Vagina (tissue), 2 donors: ENCODE measurements at regions not wholly inside any gene's neighbourhood (a gene's known extent, or its start where the extent isn't known, plus 50 kb on each side); places are given as distances from the start of the nearest gene placed in this dataset.

Source experiments
- DNase-seq, 2 donors: peaks; one replicate each; pipeline ENCODE4 v3.0.0-alpha.2; 2017; ENCODE audit errors: extremely low spot score in 2 of 2
- H3K27ac ChIP-seq: fragments of 200-600 bp; sonication (generic); one replicate; pipeline ENCODE4 v1.5.1; 2019
- H3K27me3 ChIP-seq: fragments of 200-600 bp; sonication (generic); one replicate; pipeline ENCODE4 v1.5.1; 2019
- H3K36me3 ChIP-seq, 2 donors: fragments of 200-600 bp; sonication (generic); one replicate each; pipeline ENCODE4 v1.5.1; 2017 to 2019
- H3K4me1 ChIP-seq: fragments of 200-600 bp; sonication (generic); one replicate; pipeline ENCODE4 v1.5.1; 2019
- H3K4me3 ChIP-seq, 2 donors: fragments of 200-600 bp; sonication (generic); 1 replicate in 1 of 2; 2 replicates in 1 of 2; pipeline ENCODE4 v1.5.1; 2016 to 2019
- H3K9me3 ChIP-seq: fragments of 200-600 bp; sonication (generic); one replicate; pipeline ENCODE4 v1.5.1; 2019
- CTCF ChIP-seq, 3 experiments: fragments of 450-650 bp in 2 of 3; fragments of 200-600 bp in 1 of 3; sonication (generic) in 1 of 3; IDR thresholded peaks; one replicate each; pipeline ENCODE4 v1.5.1; 2017 to 2019; ENCODE audit warnings: antibody characterized with exemption in 3 of 3, mild to moderate bottlenecking in 2 of 3, moderate library complexity in 2 of 3
- POLR2A ChIP-seq, 2 donors: fragments of 450-650 bp; IDR thresholded peaks; one replicate each; pipeline ENCODE4 v1.6.1; 2017; ENCODE audit warnings: antibody characterized with exemption in 2 of 2, mild to moderate bottlenecking in 2 of 2, moderate library complexity in 2 of 2
- POLR2AphosphoS5 ChIP-seq, 2 donors: sonication (generic); formaldehyde crosslinking; IDR thresholded peaks; one replicate each; pipeline ENCODE4 v1.9.0; 2017; ENCODE audit warnings: antibody characterized with exemption in 2 of 2, mild to moderate bottlenecking in 2 of 2, low read depth in 1 of 2; ENCODE audit not compliant: insufficient read depth in 1 of 2
- intact Hi-C: fragments of 100-400 bp; cut with DNase I; formaldehyde crosslinking; loops from one replicate; pipeline ENCODE4 v1.15.1; 2023

DNA sequence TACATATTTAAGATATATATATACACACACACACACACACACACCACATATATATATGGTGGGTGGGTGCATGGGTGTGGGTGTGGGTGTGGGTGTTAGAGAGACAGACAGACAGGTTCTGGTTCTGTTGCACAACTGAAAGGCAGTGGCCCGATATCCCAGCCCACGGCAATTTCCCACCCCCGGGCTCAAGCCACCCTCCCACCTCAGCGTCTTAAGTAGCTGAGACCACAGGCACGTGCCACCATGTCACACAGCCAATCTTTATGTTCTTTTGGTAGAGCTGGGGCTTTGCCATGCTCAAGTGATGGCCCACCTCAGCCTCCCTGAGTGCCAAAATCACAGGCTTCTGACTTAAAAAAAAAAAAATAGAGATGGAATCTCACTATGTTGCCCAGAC lies 417.8 kb upstream of the FOXG1 start:
- intact Hi-C loops, result no loop called here
- Histone ChIP-seq H3K36me3 (no peaks in the 10 kb centered on the region), H3K9me3 (no peaks in the 10 kb centered on the region), H3K4me1 (no peaks in the 10 kb centered on the region), H3K4me3 (no peak overlapping the region), H3K27me3 (no peaks in the 10 kb centered on the region), H3K27ac (no peak overlapping the region)
- DNase-seq, result no peak
- TF ChIP-seq POLR2A (IDR thresholded peaks at IDR 0.05), result no peak
- TF ChIP-seq POLR2AphosphoS5 (IDR thresholded peaks at IDR 0.05; ENCODE audit: insufficient read depth in 1 of 2, low read depth in 1 of 2), result no peak
- no peak for TF ChIP-seq CTCF (IDR thresholded peaks at IDR 0.05)

DNA sequence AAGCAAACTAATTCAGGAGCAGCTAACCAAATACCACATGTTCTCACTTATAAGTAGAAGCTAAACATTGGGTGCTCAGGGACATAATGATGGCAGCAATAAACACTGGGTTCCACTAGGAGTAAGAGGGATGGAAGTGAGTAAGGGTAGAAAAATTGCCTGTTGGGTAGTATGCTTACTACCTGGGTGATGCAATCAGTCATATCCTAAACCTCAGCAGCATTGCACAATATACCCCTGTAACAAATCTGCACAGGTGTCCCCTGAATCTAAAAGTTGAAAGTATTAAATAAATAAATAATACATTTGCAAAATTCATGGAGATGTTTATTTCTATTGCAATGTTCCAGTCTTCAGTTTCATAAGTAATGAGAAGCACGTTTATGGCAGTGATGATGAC lies 409.8 kb upstream of the FOXG1 start:
- peaks cover 5% of the 10 kb centered on the region for H3K9me3 ChIP-seq
- DNase-seq, result no peak
- TF ChIP-seq CTCF (IDR thresholded peaks at IDR 0.05) (no peak), POLR2A (IDR thresholded peaks at IDR 0.05) (no peak), POLR2AphosphoS5 (IDR thresholded peaks at IDR 0.05; ENCODE audit: insufficient read depth in 1 of 2, low read depth in 1 of 2) (no peak)
- no peaks in the 10 kb centered on the region for H3K27me3 ChIP-seq
- H3K27ac ChIP-seq, result no peak overlapping the region
- no peaks in the 10 kb centered on the region for H3K36me3 ChIP-seq
- no peak overlapping the region for H3K4me3 ChIP-seq
- no peaks in the 10 kb centered on the region for H3K4me1 ChIP-seq
- intact Hi-C loops, result no loop called here

GRCh38 chr14:28361486-28361885 lies 405.1 kb upstream of the FOXG1 start:
- H3K9me3 ChIP-seq, result peaks cover 7% of the 10 kb centered on the region
- H3K27me3 ChIP-seq, result no peaks in the 10 kb centered on the region
- TF ChIP-seq CTCF (IDR thresholded peaks at IDR 0.05) (no peak), POLR2A (IDR thresholded peaks at IDR 0.05) (no peak), POLR2AphosphoS5 (IDR thresholded peaks at IDR 0.05; ENCODE audit: insufficient read depth in 1 of 2, low read depth in 1 of 2) (no peak)
- H3K4me1 ChIP-seq, result no peaks in the 10 kb centered on the region
- no peak overlapping the region for H3K27ac ChIP-seq
- H3K36me3 ChIP-seq, result no peaks in the 10 kb centered on the region
- H3K4me3 ChIP-seq, result no peak overlapping the region
- intact Hi-C loops, result no loop called here
- DNase-seq, result no peak

- no peaks in the 10 kb centered on the region for H3K36me3 ChIP-seq
- H3K9me3 ChIP-seq, result peaks cover 7% of the 10 kb centered on the region
- no peak overlapping the region for H3K4me3 ChIP-seq
- H3K27ac ChIP-seq, result no peak overlapping the region
- H3K27me3 ChIP-seq, result no peaks in the 10 kb centered on the region
- no peak for DNase-seq
- TF ChIP-seq POLR2A (IDR thresholded peaks at IDR 0.05), result no peak
- no peak for TF ChIP-seq POLR2AphosphoS5 (IDR thresholded peaks at IDR 0.05; ENCODE audit: insufficient read depth in 1 of 2, low read depth in 1 of 2)
- no peak for TF ChIP-seq CTCF (IDR thresholded peaks at IDR 0.05)
- intact Hi-C loops, result no loop called here
- no peaks in the 10 kb centered on the region for H3K4me1 ChIP-seq
Measured at GRCh38 chr14:28365510-28365909, 401.1 kb upstream of the FOXG1 start.

GRCh38 chr14:28373721-28374120 lies 392.9 kb upstream of the FOXG1 start:
- no peaks in the 10 kb centered on the region for H3K9me3 ChIP-seq
- TF ChIP-seq CTCF (IDR thresholded peaks at IDR 0.05) (no peak), POLR2AphosphoS5 (IDR thresholded peaks at IDR 0.05; ENCODE audit: insufficient read depth in 1 of 2, low read depth in 1 of 2) (no peak), POLR2A (IDR thresholded peaks at IDR 0.05) (no peak)
- no peak for DNase-seq
- H3K36me3 ChIP-seq, result no peaks in the 10 kb centered on the region
- no peak overlapping the region for H3K4me3 ChIP-seq
- H3K27me3 ChIP-seq, result no peaks in the 10 kb centered on the region
- no peaks in the 10 kb centered on the region for H3K4me1 ChIP-seq
- intact Hi-C loops, result no loop called here
- H3K27ac ChIP-seq, result no peak overlapping the region
